Esophagus muscularis mucosa (tissue), 3 donors: ENCODE measurements at regions not wholly inside any gene's neighbourhood (a gene's known extent, or its start where the extent isn't known, plus 50 kb on each side); places are given as distances from the start of the nearest gene placed in this dataset.

Experiments
- POLR2A ChIP-seq: fragments of 450-650 bp; IDR thresholded peaks from one replicate; pipeline ENCODE4 v1.6.1; 2017; ENCODE audit warnings: antibody characterized with exemption, moderate library complexity, mild to moderate bottlenecking, low read depth
- POLR2AphosphoS5 ChIP-seq, 2 donors: sonication (generic); formaldehyde crosslinking; IDR thresholded peaks; one replicate each; pipeline ENCODE4 v1.6.1; 2017; ENCODE audit warnings: antibody characterized with exemption in 2 of 2
- TF ChIP-seq, protein P1 (sequence below), 3 experiments: fragments of 200-600 bp in 2 of 3; fragments of 450-650 bp in 1 of 3; sonication (generic) in 2 of 3; IDR thresholded peaks; one replicate each; pipeline ENCODE4 v1.5.1; 2017 to 2019; ENCODE audit warnings: antibody characterized with exemption in 3 of 3, mild to moderate bottlenecking in 2 of 3, moderate library complexity in 1 of 3

DNA sequence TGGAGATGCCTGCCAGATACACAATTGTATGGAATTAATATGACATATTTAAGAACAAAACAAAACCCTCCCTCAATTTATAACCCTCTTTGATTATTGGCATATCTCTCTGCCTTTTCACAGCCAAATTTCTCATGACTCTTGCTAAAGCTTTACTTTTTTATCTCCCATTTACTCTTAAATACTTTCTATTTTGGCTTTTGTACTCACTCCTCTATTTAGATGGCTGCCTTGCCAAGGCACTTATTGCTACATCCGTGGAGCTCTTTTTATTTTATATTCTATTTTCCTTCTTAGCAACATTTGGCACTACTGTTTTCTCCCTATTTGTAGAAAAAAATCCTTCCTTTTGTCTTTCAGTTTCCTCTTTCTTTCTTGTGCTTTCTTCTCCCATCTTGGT is 466.4 kb upstream of the CWC22 start:
- TF ChIP-seq, protein P1, sequence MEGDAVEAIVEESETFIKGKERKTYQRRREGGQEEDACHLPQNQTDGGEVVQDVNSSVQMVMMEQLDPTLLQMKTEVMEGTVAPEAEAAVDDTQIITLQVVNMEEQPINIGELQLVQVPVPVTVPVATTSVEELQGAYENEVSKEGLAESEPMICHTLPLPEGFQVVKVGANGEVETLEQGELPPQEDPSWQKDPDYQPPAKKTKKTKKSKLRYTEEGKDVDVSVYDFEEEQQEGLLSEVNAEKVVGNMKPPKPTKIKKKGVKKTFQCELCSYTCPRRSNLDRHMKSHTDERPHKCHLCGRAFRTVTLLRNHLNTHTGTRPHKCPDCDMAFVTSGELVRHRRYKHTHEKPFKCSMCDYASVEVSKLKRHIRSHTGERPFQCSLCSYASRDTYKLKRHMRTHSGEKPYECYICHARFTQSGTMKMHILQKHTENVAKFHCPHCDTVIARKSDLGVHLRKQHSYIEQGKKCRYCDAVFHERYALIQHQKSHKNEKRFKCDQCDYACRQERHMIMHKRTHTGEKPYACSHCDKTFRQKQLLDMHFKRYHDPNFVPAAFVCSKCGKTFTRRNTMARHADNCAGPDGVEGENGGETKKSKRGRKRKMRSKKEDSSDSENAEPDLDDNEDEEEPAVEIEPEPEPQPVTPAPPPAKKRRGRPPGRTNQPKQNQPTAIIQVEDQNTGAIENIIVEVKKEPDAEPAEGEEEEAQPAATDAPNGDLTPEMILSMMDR (IDR thresholded peaks at IDR 0.05): no peak
- TF ChIP-seq POLR2A (no peak), POLR2AphosphoS5 (IDR thresholded peaks at IDR 0.05) (no peak)
